Activated CD4-positive, alpha-beta T cell treated with anti-CD3 and anti-CD28 coated beads, Interleukin-2, Interleukin-4, amounts not matched to agents 100 ng/mL and 50 ng/mL, durations not matched to agents 16 hours and 8 hours (primary cell): ENCODE measurements at regions not wholly inside any gene's neighbourhood (a gene's known extent, or its start where the extent isn't known, plus 50 kb on each side); places are given as distances from the start of the nearest gene placed in this dataset.
A peak's percentile ranks its signal among the peaks of the same experiment; 100 is the strongest.

ENCODE experiments used
- DNase-seq: peaks from one replicate; pipeline ENCODE4 v3.0.0-alpha.2; 2020; ENCODE audit warnings: low spot score

- DNase-seq: peak; percentile 71
Observed at GRCh38 chr3:106215047-106215446, 346.2 kb upstream of the CBLB start.

GRCh38 chr3:106217745-106218144, 348.9 kb upstream of the CBLB start:
- no peak for DNase-seq

- no peak for DNase-seq
Observed at GRCh38 chr3:106227068-106227467, 358.3 kb upstream of the CBLB start.

GRCh38 chr3:106228271-106228670, 359.5 kb upstream of the CBLB start:
- peak; percentile 39 for DNase-seq

GRCh38 chr3:106229495-106230278, 360.9 kb upstream of the CBLB start:
- no peak for DNase-seq

GRCh38 chr3:106231086-106231485, 362.3 kb upstream of the CBLB start:
- peak; percentile 56 for DNase-seq

GRCh38 chr3:106232956-106233355, 364.1 kb upstream of the CBLB start:
- DNase-seq: no peak

- DNase-seq: no peak
Observed at GRCh38 chr3:106239195-106239697, 370.4 kb upstream of the CBLB start.

- DNase-seq: no peak
Observed at GRCh38 chr3:106241593-106241992, 372.8 kb upstream of the CBLB start.

GRCh38 chr3:106242781-106243180, 374.0 kb upstream of the CBLB start:
- DNase-seq: no peak

- DNase-seq: no peak
Observed at GRCh38 chr3:106245400-106245799, 376.6 kb upstream of the CBLB start.

- DNase-seq: peak; percentile 35
Observed at GRCh38 chr3:106247902-106248684, 379.3 kb upstream of the CBLB start.

GRCh38 chr3:106249159-106249558, 380.3 kb upstream of the CBLB start:
- no peak for DNase-seq

GRCh38 chr3:106249981-106250380, 381.2 kb upstream of the CBLB start:
- DNase-seq: no peak

- no peak for DNase-seq
Observed at GRCh38 chr3:106251160-106251892, 382.5 kb upstream of the CBLB start.

GRCh38 chr3:106255870-106256248, 387.0 kb upstream of the CBLB start:
- no peak for DNase-seq

GRCh38 chr3:106256249-106256957, 387.6 kb upstream of the CBLB start:
- DNase-seq: no peak

- DNase-seq: no peak
Observed at GRCh38 chr3:106257172-106257571, 388.4 kb upstream of the CBLB start.

- DNase-seq: no peak
Observed at GRCh38 chr3:106261396-106261795, 392.6 kb upstream of the CBLB start.

- no peak for DNase-seq
Observed at GRCh38 chr3:106261915-106262683, 393.3 kb upstream of the CBLB start.

GRCh38 chr3:106263011-106263410, 394.2 kb upstream of the CBLB start:
- DNase-seq: no peak
